ENCODE measurements at regions not wholly inside any gene's neighbourhood (a gene's known extent, or its start where the extent isn't known, plus 50 kb on each side); places are given as distances from the start of the nearest gene placed in this dataset.

DNA sequence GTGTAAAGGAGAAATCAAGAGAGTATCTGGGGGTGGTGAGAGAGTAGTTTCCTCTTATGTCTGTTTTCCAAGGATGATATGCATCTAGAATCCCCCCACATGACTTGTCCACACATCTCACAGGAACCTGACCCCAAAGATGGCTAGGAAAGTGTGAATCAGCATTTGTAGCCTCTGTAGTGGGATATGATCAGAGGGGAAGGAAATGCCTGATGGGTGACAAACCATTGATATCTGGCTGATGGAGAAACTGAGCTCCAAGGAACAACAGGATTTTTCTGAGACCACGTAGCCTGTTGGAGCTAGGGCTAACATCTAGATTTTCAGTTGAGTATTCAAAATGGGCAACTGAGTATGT, 369.4 kb downstream of the DDX10 start:
- TF ChIP-seq, protein P1, sequence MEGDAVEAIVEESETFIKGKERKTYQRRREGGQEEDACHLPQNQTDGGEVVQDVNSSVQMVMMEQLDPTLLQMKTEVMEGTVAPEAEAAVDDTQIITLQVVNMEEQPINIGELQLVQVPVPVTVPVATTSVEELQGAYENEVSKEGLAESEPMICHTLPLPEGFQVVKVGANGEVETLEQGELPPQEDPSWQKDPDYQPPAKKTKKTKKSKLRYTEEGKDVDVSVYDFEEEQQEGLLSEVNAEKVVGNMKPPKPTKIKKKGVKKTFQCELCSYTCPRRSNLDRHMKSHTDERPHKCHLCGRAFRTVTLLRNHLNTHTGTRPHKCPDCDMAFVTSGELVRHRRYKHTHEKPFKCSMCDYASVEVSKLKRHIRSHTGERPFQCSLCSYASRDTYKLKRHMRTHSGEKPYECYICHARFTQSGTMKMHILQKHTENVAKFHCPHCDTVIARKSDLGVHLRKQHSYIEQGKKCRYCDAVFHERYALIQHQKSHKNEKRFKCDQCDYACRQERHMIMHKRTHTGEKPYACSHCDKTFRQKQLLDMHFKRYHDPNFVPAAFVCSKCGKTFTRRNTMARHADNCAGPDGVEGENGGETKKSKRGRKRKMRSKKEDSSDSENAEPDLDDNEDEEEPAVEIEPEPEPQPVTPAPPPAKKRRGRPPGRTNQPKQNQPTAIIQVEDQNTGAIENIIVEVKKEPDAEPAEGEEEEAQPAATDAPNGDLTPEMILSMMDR (IDR thresholded peaks at IDR 0.05), result no peak

DNA sequence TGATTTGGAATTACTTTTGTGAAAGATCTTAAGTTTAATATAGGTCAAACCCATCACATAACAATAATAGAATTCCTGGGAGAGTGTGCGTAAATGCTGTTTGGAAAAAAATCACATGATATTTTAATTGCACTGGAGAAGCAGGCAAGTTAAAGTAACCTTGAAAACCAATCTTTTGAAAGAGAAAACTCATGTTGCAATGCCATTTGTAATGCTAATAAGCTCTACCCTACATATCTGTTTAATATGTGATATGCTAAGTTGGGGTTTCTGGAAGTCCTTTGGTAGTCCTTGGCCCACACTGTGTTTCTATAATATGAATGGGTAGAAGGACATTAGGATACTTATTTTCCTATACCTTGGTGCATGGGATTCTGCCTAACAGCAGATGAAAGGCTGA, 370.4 kb downstream of the DDX10 start:
- Histone ChIP-seq H3K9me3 (ENCODE audit: control insufficient read depth, low read length) (no peaks in the 10 kb centered on the region), H3K4me1 (no peaks in the 10 kb centered on the region), H3K9ac (no peak overlapping the region), H3K79me2 (no peaks in the 10 kb centered on the region), H3K27ac (no peak overlapping the region), H3K36me3 (ENCODE audit: control insufficient read depth, insufficient read depth, low read length) (no peaks in the 10 kb centered on the region), H2AFZ (no peak overlapping the region), H3K4me3 (ENCODE audit: low read depth, low read length) (no peak overlapping the region), H3K27me3 (ENCODE audit: control insufficient read depth, insufficient read depth, low read length) (no peaks in the 10 kb centered on the region), H3K4me2 (ENCODE audit: low read length) (no peak overlapping the region)
- TF ChIP-seq, protein P1 (IDR thresholded peaks at IDR 0.05), result no peak

More for the DNA sequence above, 369.4 kb downstream of the DDX10 start:
- H3K4me2 ChIP-seq (ENCODE audit: low read length), result no peak overlapping the region
- no peak overlapping the region for H3K9ac ChIP-seq
- H3K9me3 ChIP-seq (ENCODE audit: control insufficient read depth, low read length), result no peaks in the 10 kb centered on the region
- H3K79me2 ChIP-seq, result no peaks in the 10 kb centered on the region
- H2AFZ ChIP-seq, result no peak overlapping the region
- no peaks in the 10 kb centered on the region for H3K36me3 ChIP-seq (ENCODE audit: control insufficient read depth, insufficient read depth, low read length)
- H3K27me3 ChIP-seq (ENCODE audit: control insufficient read depth, insufficient read depth, low read length), result no peaks in the 10 kb centered on the region
- H3K4me3 ChIP-seq (ENCODE audit: low read depth, low read length), result no peak overlapping the region
- no peaks in the 10 kb centered on the region for H3K4me1 ChIP-seq
- H3K27ac ChIP-seq, result no peak overlapping the region

DNA sequence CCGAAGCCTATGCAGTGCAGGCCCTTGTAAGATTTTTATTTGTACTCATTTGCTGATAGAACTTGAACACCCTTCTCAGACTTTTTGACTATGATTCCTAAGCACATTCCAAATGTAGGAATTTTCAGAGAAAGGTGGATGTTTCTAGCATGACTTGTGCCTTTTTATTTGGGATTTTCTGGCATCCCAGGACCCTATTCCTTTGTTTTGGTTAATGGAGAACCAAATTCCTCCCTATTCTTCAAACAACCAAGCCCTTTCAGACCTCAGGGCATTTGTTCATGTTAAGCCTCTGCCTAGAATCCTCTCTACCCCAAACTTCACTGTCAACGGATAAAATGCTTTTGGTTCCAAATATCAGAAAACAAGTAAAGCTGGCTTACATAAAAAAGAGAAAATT, 371.1 kb downstream of the DDX10 start:
- H3K4me1 ChIP-seq, result no peaks in the 10 kb centered on the region
- TF ChIP-seq, protein P1 (IDR thresholded peaks at IDR 0.05), result no peak

GRCh38 chr11:109037856-109038780, 373.2 kb downstream of the DDX10 start:
- Histone ChIP-seq H3K4me2 (ENCODE audit: low read length) (no peak overlapping the region), H3K27ac (no peak overlapping the region), H3K9ac (no peak overlapping the region), H3K9me3 (ENCODE audit: control insufficient read depth, low read length) (no peaks in the 10 kb centered on the region), H3K27me3 (ENCODE audit: control insufficient read depth, insufficient read depth, low read length) (no peaks in the 10 kb centered on the region), H2AFZ (no peak overlapping the region), H3K4me1 (no peaks in the 10 kb centered on the region), H3K36me3 (ENCODE audit: control insufficient read depth, insufficient read depth, low read length) (no peaks in the 10 kb centered on the region), H3K4me3 (ENCODE audit: low read depth, low read length) (no peak overlapping the region), H3K79me2 (no peaks in the 10 kb centered on the region)
- TF ChIP-seq, protein P1 (IDR thresholded peaks at IDR 0.05), result no peak

More for the DNA sequence above, 371.1 kb downstream of the DDX10 start:
- H3K9ac ChIP-seq, result no peak overlapping the region
- no peak overlapping the region for H2AFZ ChIP-seq
- no peaks in the 10 kb centered on the region for H3K36me3 ChIP-seq (ENCODE audit: control insufficient read depth, insufficient read depth, low read length)
- H3K27ac ChIP-seq, result no peak overlapping the region
- H3K4me3 ChIP-seq (ENCODE audit: low read depth, low read length), result no peak overlapping the region
- no peaks in the 10 kb centered on the region for H3K9me3 ChIP-seq (ENCODE audit: control insufficient read depth, low read length)
- H3K4me2 ChIP-seq (ENCODE audit: low read length), result no peak overlapping the region
- no peaks in the 10 kb centered on the region for H3K79me2 ChIP-seq
- no peaks in the 10 kb centered on the region for H3K27me3 ChIP-seq (ENCODE audit: control insufficient read depth, insufficient read depth, low read length)

GRCh38 chr11:109039611-109040010, 374.7 kb downstream of the DDX10 start:
- Histone ChIP-seq H3K79me2 (no peaks in the 10 kb centered on the region), H3K27me3 (ENCODE audit: control insufficient read depth, insufficient read depth, low read length) (no peaks in the 10 kb centered on the region), H3K4me3 (ENCODE audit: low read depth, low read length) (no peak overlapping the region), H3K4me1 (no peaks in the 10 kb centered on the region), H2AFZ (no peak overlapping the region), H3K9me3 (ENCODE audit: control insufficient read depth, low read length) (no peaks in the 10 kb centered on the region), H3K36me3 (ENCODE audit: control insufficient read depth, insufficient read depth, low read length) (no peaks in the 10 kb centered on the region), H3K27ac (no peak overlapping the region), H3K4me2 (ENCODE audit: low read length) (no peak overlapping the region), H3K9ac (no peak overlapping the region)
- TF ChIP-seq, protein P1 (IDR thresholded peaks at IDR 0.05), result no peak
